Keratinocyte (primary cell): ENCODE measurements at regions not wholly inside any gene's neighbourhood (a gene's known extent, or its start where the extent isn't known, plus 50 kb on each side); places are given as distances from the start of the nearest gene placed in this dataset.

Source experiments
- CTCF ChIP-seq, 3 experiments: IDR thresholded peaks in 1 of 3; conservative IDR thresholded peaks in 1 of 3; optimal IDR thresholded peaks in 1 of 3; 2 replicates in 2 of 3; 3 replicates in 1 of 3; pipeline versions ENCODE3 to v1.5.1; 2011; ENCODE audit warnings: low read length in 3 of 3, mild to moderate bottlenecking in 3 of 3, moderate library complexity in 2 of 3, control low read depth in 1 of 3, inconsistent platforms in 1 of 3; ENCODE audit not compliant: insufficient read depth in 2 of 3; ENCODE audit errors: extremely low read depth in 1 of 3
- EZH2 ChIP-seq: IDR thresholded peaks from one replicate; pipeline ENCODE4 v1.6.1; 2012; ENCODE audit warnings: inconsistent platforms, mild to moderate bottlenecking, low read length, moderate library complexity

- no peak for TF ChIP-seq CTCF (optimal IDR thresholded peaks at IDR 0.05 in 1 of 3, IDR thresholded peaks at IDR 0.05 in 1 of 3, conservative IDR thresholded peaks at IDR 0.05 in 1 of 3; ENCODE audit: extremely low read depth in 1 of 3, insufficient read depth in 2 of 3, low read length in 3 of 3)
- no peak for TF ChIP-seq EZH2
These were observed 218.1 kb upstream of the OBI1 start for GRCh38 chr13:78876915-78877549.
